H9 (cell line): ENCODE measurements at regions not wholly inside any gene's neighbourhood (a gene's known extent, or its start where the extent isn't known, plus 50 kb on each side); places are given as distances from the start of the nearest gene placed in this dataset.

ENCODE experiments used
- DNase-seq: peaks from one replicate; pipeline ENCODE4 v3.0.0-alpha.2; 2017
- H2AFZ ChIP-seq: one replicate; pipeline ENCODE4 v1.6.1; 2013; ENCODE audit warnings: mild to moderate bottlenecking, low read length, control low read depth, moderate library complexity
- H2AK5ac ChIP-seq: 2 replicates; pipeline ENCODE4 v1.6.1; 2013; ENCODE audit warnings: low read length, control low read depth, mixed read lengths; ENCODE audit not compliant: insufficient read length
- H2BK120ac ChIP-seq: one replicate; pipeline ENCODE4 v1.6.1; 2013; ENCODE audit warnings: low read depth, mild to moderate bottlenecking, low read length, control low read depth, inconsistent platforms; ENCODE audit not compliant: poor library complexity, severe bottlenecking
- H2BK12ac ChIP-seq: 2 replicates; pipeline ENCODE4 v1.6.1; 2013; ENCODE audit warnings: low read length, control low read depth, mixed read lengths, low read depth; ENCODE audit not compliant: insufficient read length
- H2BK15ac ChIP-seq: 2 replicates; pipeline ENCODE4 v1.6.1; 2013; ENCODE audit warnings: low read depth, low read length, control low read depth
- H2BK20ac ChIP-seq: one replicate; pipeline ENCODE4 v1.6.1; 2013; ENCODE audit warnings: low read depth, mild to moderate bottlenecking, low read length, control low read depth, inconsistent platforms; ENCODE audit not compliant: poor library complexity, severe bottlenecking
- H2BK5ac ChIP-seq: 2 replicates; pipeline ENCODE4 v1.6.1; 2013; ENCODE audit warnings: low read length, control low read depth, mixed read lengths; ENCODE audit not compliant: insufficient read length
- H3K14ac ChIP-seq: 2 replicates; pipeline ENCODE4 v1.6.1; 2013; ENCODE audit warnings: low read length, control low read depth; ENCODE audit not compliant: insufficient read depth
- H3K18ac ChIP-seq: 2 replicates; pipeline ENCODE4 v1.6.1; 2013; ENCODE audit warnings: low read depth, mild to moderate bottlenecking, mixed read lengths, low read length, control low read depth; ENCODE audit not compliant: insufficient read length
- H3K23ac ChIP-seq: 2 replicates; pipeline ENCODE4 v1.6.1; 2013; ENCODE audit warnings: low read length, control low read depth, mixed read lengths, low read depth; ENCODE audit not compliant: insufficient read length
- H3K23me2 ChIP-seq: 2 replicates; pipeline ENCODE4 v1.6.1; 2013; ENCODE audit warnings: low read depth, mild to moderate bottlenecking, mixed read lengths, low read length, control low read depth; ENCODE audit not compliant: insufficient read length, poor library complexity, severe bottlenecking
- H3K27ac ChIP-seq: 2 replicates; pipeline ENCODE4 v1.5.1; 2013; ENCODE audit warnings: low read length, control low read depth, mixed read lengths, low read depth; ENCODE audit not compliant: insufficient read length
- H3K27me3 ChIP-seq: 2 replicates; pipeline ENCODE4 v1.6.1; 2013; ENCODE audit warnings: low read length, control low read depth, inconsistent platforms; ENCODE audit not compliant: insufficient read depth
- H3K4ac ChIP-seq: 2 replicates; pipeline ENCODE4 v1.6.1; 2013; ENCODE audit warnings: low read depth, mild to moderate bottlenecking, control low read depth, inconsistent platforms, low read length, moderate library complexity
- H3K4me1 ChIP-seq: 2 replicates; pipeline ENCODE4 v1.6.1; 2013; ENCODE audit warnings: low read length, control low read depth, inconsistent platforms; ENCODE audit not compliant: insufficient read depth
- H3K4me2 ChIP-seq: 2 replicates; pipeline ENCODE4 v1.6.1; 2013; ENCODE audit warnings: low read length, control low read depth, mixed read lengths; ENCODE audit not compliant: insufficient read length, insufficient read depth
- H3K56ac ChIP-seq: 2 replicates; pipeline ENCODE4 v1.6.1; 2013; ENCODE audit warnings: low read depth, mild to moderate bottlenecking, mixed read lengths, low read length, control low read depth; ENCODE audit not compliant: insufficient read length
- H3K79me1 ChIP-seq: 2 replicates; pipeline ENCODE4 v1.6.1; 2013; ENCODE audit warnings: low read depth, mild to moderate bottlenecking, moderate library complexity, low read length, control low read depth, inconsistent platforms; ENCODE audit not compliant: insufficient read depth, poor library complexity, severe bottlenecking
- H3K79me2 ChIP-seq: 2 replicates; pipeline ENCODE4 v1.6.1; 2013; ENCODE audit warnings: low read length, control low read depth, inconsistent platforms; ENCODE audit not compliant: insufficient read depth
- H3K9ac ChIP-seq: 2 replicates; pipeline ENCODE4 v1.6.1; 2013; ENCODE audit warnings: low read length, control low read depth, mixed read lengths; ENCODE audit not compliant: insufficient read length; ENCODE audit errors: extremely low read depth
- H3K9me3 ChIP-seq: one replicate; pipeline ENCODE4 v1.6.1; 2013; ENCODE audit warnings: low read depth, low read length, inconsistent platforms; ENCODE audit not compliant: control insufficient read depth
- H3T11ph ChIP-seq: one replicate; pipeline ENCODE4 v1.6.1; 2013; ENCODE audit warnings: mild to moderate bottlenecking, low read length, control low read depth, inconsistent platforms
- H4K20me1 ChIP-seq: one replicate; pipeline ENCODE4 v1.6.1; 2013; ENCODE audit not compliant: control insufficient read depth, insufficient read length, insufficient read depth
- H4K5ac ChIP-seq: 2 replicates; pipeline ENCODE4 v1.6.1; 2013; ENCODE audit warnings: low read depth, mild to moderate bottlenecking, mixed read lengths, low read length, control low read depth; ENCODE audit not compliant: insufficient read length
- H4K8ac ChIP-seq: replicated peaks from 2 replicates; pipeline ENCODE4 v1.6.1; 2013; ENCODE audit warnings: low read length, control low read depth, mixed read lengths, low read depth; ENCODE audit not compliant: insufficient read length
- H4K91ac ChIP-seq: 2 replicates; pipeline ENCODE4 v1.6.1; 2013; ENCODE audit warnings: low read depth, mild to moderate bottlenecking, moderate library complexity, mixed read lengths, low read length, control low read depth; ENCODE audit not compliant: insufficient read length
- H3K27ac Mint-ChIP-seq, 3 experiments: 2 replicates in 2 of 3; 3 replicates in 1 of 3; pipeline ENCODE4 v1.8.0; 2020 to 2021; ENCODE audit warnings: mixed read lengths in 3 of 3, mild to moderate bottlenecking in 1 of 3, moderate library complexity in 1 of 3
- H3K27me3 Mint-ChIP-seq: 2 replicates; pipeline ENCODE4 v1.8.0; 2021; ENCODE audit warnings: low read depth, mild to moderate bottlenecking, moderate library complexity, mixed read lengths
- H3K36me3 Mint-ChIP-seq, 3 experiments: 2 replicates in 2 of 3; 3 replicates in 1 of 3; pipeline ENCODE4 v1.8.0; 2020 to 2021; ENCODE audit warnings: low read depth in 3 of 3, mixed read lengths in 3 of 3; ENCODE audit not compliant: insufficient read depth in 1 of 3
- H3K4me1 Mint-ChIP-seq, 2 experiments: 2 replicates each; pipeline ENCODE4 v1.8.0; 2020; ENCODE audit warnings: mixed read lengths in 2 of 2
- H3K4me3 Mint-ChIP-seq, 2 experiments: 2 replicates in 1 of 2; 3 replicates in 1 of 2; pipeline ENCODE4 v1.8.0; 2020 to 2021; ENCODE audit warnings: mild to moderate bottlenecking in 2 of 2, mixed read lengths in 2 of 2, moderate library complexity in 1 of 2
- H3K9me3 Mint-ChIP-seq, 2 experiments: 2 replicates in 1 of 2; 3 replicates in 1 of 2; pipeline ENCODE4 v1.8.0; 2020; ENCODE audit warnings: mild to moderate bottlenecking in 2 of 2, mixed read lengths in 2 of 2, moderate library complexity in 1 of 2
- CTCF ChIP-seq: fragments of 200-600 bp; sonication (generic); conservative IDR thresholded peaks from 3 replicates; pipeline ENCODE4 v1.8.0; 2021; ENCODE audit warnings: antibody characterized with exemption, mild to moderate bottlenecking
- WGBS: extraction: QIAGEN DNeasy Blood & Tissue Kit; methylation state at CpG from one replicate; pipeline ENCODE4 v1.1.7; 2013; ENCODE audit warnings: missing lambda C conversion rate, low lambda C conversion rate, mixed read lengths; ENCODE audit not compliant: insufficient read length; ENCODE audit errors: extremely low coverage; 5-methylcytosine and 5-hydroxymethylcytosine counted together

GRCh38 chr4:38326499-38326898 is 337.5 kb upstream of the KLF3 start:
- Histone ChIP-seq H3K9ac (no peak overlapping the region), H2BK15ac (no peak overlapping the region), H4K8ac (no peak overlapping the region), H3K27me3 (no peaks in the 10 kb centered on the region), H3K79me2 (no peaks in the 10 kb centered on the region), H4K20me1 (no peaks in the 10 kb centered on the region), H3K23me2 (no peaks in the 10 kb centered on the region), H3K23ac (no peak overlapping the region), H2AFZ (no peak overlapping the region), H3K9me3 (no peaks in the 10 kb centered on the region), H3K56ac (no peak overlapping the region), H2BK120ac (no peak overlapping the region), H2BK5ac (no peak overlapping the region), H3K4me2 (no peak overlapping the region), H2AK5ac (no peak overlapping the region), H4K91ac (no peak overlapping the region), H3K4me1 (no peaks in the 10 kb centered on the region), H4K5ac (no peak overlapping the region), H2BK20ac (no peak overlapping the region), H3K4ac (no peak overlapping the region), H2BK12ac (no peak overlapping the region), H3K14ac (no peak overlapping the region), H3K79me1 (no peaks in the 10 kb centered on the region), H3K18ac (no peak overlapping the region), H3T11ph (no peak overlapping the region), H3K27ac (no peak overlapping the region)
- DNase-seq: no peak
- peaks cover 10 to 14% of the 10 kb centered on the region in 2 experiments for H3K4me1 Mint-ChIP-seq
- no peak for TF ChIP-seq CTCF
- no CpG with 5 or more reads among the region's 3 CpGs for WGBS
- H3K4me3 Mint-ChIP-seq: no peak overlapping the region
- H3K9me3 Mint-ChIP-seq: peaks cover 0 to 11% of the 10 kb centered on the region in 2 experiments; a peak in 4 of 5 replicates
- no peaks in the 10 kb centered on the region; the same call in none of the 2 replicates for H3K27me3 Mint-ChIP-seq
- no peaks in the 10 kb centered on the region; a peak in 1 of 7 replicates for H3K36me3 Mint-ChIP-seq
- H3K27ac Mint-ChIP-seq: no peak overlapping the region
